Liver (tissue), 8 donors: ENCODE measurements at regions not wholly inside any gene's neighbourhood (a gene's known extent, or its start where the extent isn't known, plus 50 kb on each side); places are given as distances from the start of the nearest gene placed in this dataset.

ENCODE experiments used
- DNase-seq: peaks from one replicate; pipeline ENCODE4 v3.0.0-alpha.2; 2017; ENCODE audit warnings: low spot score
- H3K27ac ChIP-seq, 2 donors: one replicate each; pipeline ENCODE4 v1.7.0; 2013; ENCODE audit warnings: inconsistent platforms in 2 of 2, low read length in 2 of 2, control low read depth in 1 of 2, low read depth in 1 of 2, mild to moderate bottlenecking in 1 of 2
- H3K27me3 ChIP-seq, 4 donors: one replicate each; pipeline versions ENCODE4 v1.6.1 to v1.7.0; 2013; ENCODE audit warnings: low read length in 3 of 4, inconsistent platforms in 1 of 4, mild to moderate bottlenecking in 1 of 4, moderate library complexity in 1 of 4; ENCODE audit not compliant: control insufficient read depth in 4 of 4, insufficient read depth in 4 of 4
- H3K36me3 ChIP-seq, 4 donors: one replicate each; pipeline versions ENCODE4 v1.6.1 to v1.7.0; 2013; ENCODE audit warnings: low read length in 3 of 4, mild to moderate bottlenecking in 3 of 4, low read depth in 1 of 4, moderate library complexity in 1 of 4; ENCODE audit not compliant: control insufficient read depth in 4 of 4, insufficient read depth in 3 of 4
- H3K4me1 ChIP-seq, 4 donors: one replicate each; pipeline versions ENCODE4 v1.6.1 to v1.7.0; 2013; ENCODE audit warnings: low read length in 3 of 4, mild to moderate bottlenecking in 3 of 4, moderate library complexity in 1 of 4; ENCODE audit not compliant: control insufficient read depth in 4 of 4, insufficient read depth in 4 of 4
- H3K4me3 ChIP-seq, 3 donors: one replicate each; pipeline versions ENCODE4 v1.6.1 to v1.7.0; 2013; ENCODE audit warnings: low read length in 3 of 3, control low read depth in 1 of 3, low read depth in 1 of 3, mild to moderate bottlenecking in 1 of 3
- H3K9ac ChIP-seq, 2 donors: one replicate each; pipeline ENCODE4 v1.7.0; 2013; ENCODE audit warnings: low read length in 2 of 2, mild to moderate bottlenecking in 2 of 2, moderate library complexity in 2 of 2, control low read depth in 1 of 2, low read depth in 1 of 2
- H3K9me3 ChIP-seq, 4 donors: one replicate each; pipeline versions ENCODE4 v1.6.1 to v1.7.0; 2013; ENCODE audit warnings: low read length in 3 of 4; ENCODE audit not compliant: control insufficient read depth in 4 of 4
- EGR1 ChIP-seq, 2 donors: IDR thresholded peaks; 2 replicates each; pipeline ENCODE4 v1.6.1; 2016 to 2018; ENCODE audit warnings: antibody characterized with exemption in 2 of 2, low read depth in 2 of 2
- FOXA1 ChIP-seq: IDR thresholded peaks from 2 replicates; pipeline ENCODE4 v1.6.1; 2016; ENCODE audit warnings: antibody characterized with exemption
- GABPA ChIP-seq, 2 donors: IDR thresholded peaks in 1 of 2; conservative IDR thresholded peaks in 1 of 2; 2 replicates each; pipeline ENCODE4 v1.6.1; 2016; ENCODE audit warnings: antibody characterized with exemption in 2 of 2, mild to moderate bottlenecking in 1 of 2, moderate library complexity in 1 of 2
- HNF4A ChIP-seq, 2 donors: conservative IDR thresholded peaks; 2 replicates each; pipeline ENCODE4 v1.6.1; 2016; ENCODE audit warnings: antibody characterized with exemption in 2 of 2, mild to moderate bottlenecking in 2 of 2
- HNF4G ChIP-seq: IDR thresholded peaks from 2 replicates; pipeline ENCODE4 v1.6.1; 2016; ENCODE audit warnings: antibody characterized with exemption
- RAD21 ChIP-seq, 2 donors: IDR thresholded peaks; 2 replicates each; pipeline ENCODE4 v1.6.1; 2016; ENCODE audit warnings: antibody characterized with exemption in 2 of 2, mild to moderate bottlenecking in 2 of 2
- RXRA ChIP-seq, 2 donors: IDR thresholded peaks; 2 replicates each; pipeline ENCODE4 v1.6.1; 2017 to 2018; ENCODE audit warnings: antibody characterized with exemption in 2 of 2, mild to moderate bottlenecking in 1 of 2
- SP1 ChIP-seq: IDR thresholded peaks from 2 replicates; pipeline ENCODE4 v1.6.1; 2018; ENCODE audit warnings: antibody characterized with exemption, mild to moderate bottlenecking
- TAF1 ChIP-seq: conservative IDR thresholded peaks from 2 replicates; pipeline ENCODE4 v1.6.1; 2016; ENCODE audit warnings: antibody characterized with exemption, mild to moderate bottlenecking
- YY1 ChIP-seq: IDR thresholded peaks from 2 replicates; pipeline ENCODE4 v1.6.1; 2016; ENCODE audit warnings: antibody characterized with exemption, mild to moderate bottlenecking
- WGBS: extraction: QIAGEN DNeasy Blood & Tissue Kit; methylation state at CpG from one replicate; pipeline ENCODE4 v1.1.7; 2013; 5-methylcytosine and 5-hydroxymethylcytosine counted together
- TF ChIP-seq, protein P1 (sequence below): fragments of 150-350 bp; IDR thresholded peaks from 2 replicates; pipeline ENCODE4 v1.5.1; 2017; ENCODE audit warnings: improper control_type of control experiment, low read depth, low read length; ENCODE audit not compliant: missing input control
- TF ChIP-seq, protein P2 (sequence below): IDR thresholded peaks from 2 replicates; pipeline ENCODE4 v1.6.1; 2016; ENCODE audit warnings: antibody characterized with exemption
- TF ChIP-seq, protein P3 (sequence below): IDR thresholded peaks from 2 replicates; pipeline ENCODE4 v1.6.1; 2016; ENCODE audit warnings: antibody characterized with exemption
- TF ChIP-seq, protein P4 (sequence below): IDR thresholded peaks from 2 replicates; pipeline ENCODE4 v1.6.1; 2016; ENCODE audit warnings: antibody characterized with exemption, mild to moderate bottlenecking
- donor health status: healthy.
- donor health status: healthy.
- donor health status: healthy.
- donor health status: healthy.
- donor health status: healthy.

DNA sequence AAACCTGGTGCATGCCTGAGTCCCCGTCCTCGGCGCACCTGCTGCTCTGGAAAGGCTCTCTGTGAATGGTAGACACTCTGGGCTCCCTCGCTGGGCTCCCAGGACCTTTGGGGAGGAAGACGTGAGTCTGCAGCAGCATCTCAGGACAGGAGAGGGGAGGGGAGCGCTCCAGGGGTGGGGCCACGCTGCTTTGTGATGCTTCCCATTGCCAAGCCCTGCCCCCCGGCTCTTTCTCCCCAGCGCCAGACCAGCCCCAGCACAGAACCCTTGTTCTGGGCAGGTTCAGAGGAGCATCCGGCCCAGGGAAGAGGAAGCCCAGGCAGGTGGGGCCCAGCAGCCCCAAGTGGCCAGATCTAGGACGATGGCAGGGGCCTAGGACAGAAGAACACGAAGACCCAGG lies 111.2 kb downstream of the BRD1 start:
- Histone ChIP-seq H3K4me1 (no peaks in the 10 kb centered on the region), H3K9ac (no peak overlapping the region), H3K9me3 (peaks cover 0 to 2% (median 0%) of the 10 kb centered on the region in 4 donors), H3K27me3 (no peaks in the 10 kb centered on the region), H3K4me3 (no peak overlapping the region), H3K36me3 (no peaks in the 10 kb centered on the region), H3K27ac (no peak overlapping the region)
- 56% methylated on average over 12 of the region's 12 CpGs for WGBS
- TF ChIP-seq, protein P1, sequence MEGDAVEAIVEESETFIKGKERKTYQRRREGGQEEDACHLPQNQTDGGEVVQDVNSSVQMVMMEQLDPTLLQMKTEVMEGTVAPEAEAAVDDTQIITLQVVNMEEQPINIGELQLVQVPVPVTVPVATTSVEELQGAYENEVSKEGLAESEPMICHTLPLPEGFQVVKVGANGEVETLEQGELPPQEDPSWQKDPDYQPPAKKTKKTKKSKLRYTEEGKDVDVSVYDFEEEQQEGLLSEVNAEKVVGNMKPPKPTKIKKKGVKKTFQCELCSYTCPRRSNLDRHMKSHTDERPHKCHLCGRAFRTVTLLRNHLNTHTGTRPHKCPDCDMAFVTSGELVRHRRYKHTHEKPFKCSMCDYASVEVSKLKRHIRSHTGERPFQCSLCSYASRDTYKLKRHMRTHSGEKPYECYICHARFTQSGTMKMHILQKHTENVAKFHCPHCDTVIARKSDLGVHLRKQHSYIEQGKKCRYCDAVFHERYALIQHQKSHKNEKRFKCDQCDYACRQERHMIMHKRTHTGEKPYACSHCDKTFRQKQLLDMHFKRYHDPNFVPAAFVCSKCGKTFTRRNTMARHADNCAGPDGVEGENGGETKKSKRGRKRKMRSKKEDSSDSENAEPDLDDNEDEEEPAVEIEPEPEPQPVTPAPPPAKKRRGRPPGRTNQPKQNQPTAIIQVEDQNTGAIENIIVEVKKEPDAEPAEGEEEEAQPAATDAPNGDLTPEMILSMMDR, result no peak
- TF ChIP-seq SP1 (no peak), RAD21 (IDR thresholded peaks at IDR 0.05) (no peak), HNF4A (conservative IDR thresholded peaks at IDR 0.05) (no peak), TAF1 (no peak), GABPA (IDR thresholded peaks at IDR 0.05 in 1 of 2, conservative IDR thresholded peaks at IDR 0.05 in 1 of 2) (no peak), EGR1 (IDR thresholded peaks at IDR 0.05; ENCODE audit: low read depth in 2 of 2) (no peak)
- TF ChIP-seq, protein P2, sequence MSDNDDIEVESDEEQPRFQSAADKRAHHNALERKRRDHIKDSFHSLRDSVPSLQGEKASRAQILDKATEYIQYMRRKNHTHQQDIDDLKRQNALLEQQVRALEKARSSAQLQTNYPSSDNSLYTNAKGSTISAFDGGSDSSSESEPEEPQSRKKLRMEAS, result no peak
- TF ChIP-seq, protein P3, sequence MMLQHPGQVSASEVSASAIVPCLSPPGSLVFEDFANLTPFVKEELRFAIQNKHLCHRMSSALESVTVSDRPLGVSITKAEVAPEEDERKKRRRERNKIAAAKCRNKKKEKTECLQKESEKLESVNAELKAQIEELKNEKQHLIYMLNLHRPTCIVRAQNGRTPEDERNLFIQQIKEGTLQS, result no peak
- DNase-seq, result no peak

DNA sequence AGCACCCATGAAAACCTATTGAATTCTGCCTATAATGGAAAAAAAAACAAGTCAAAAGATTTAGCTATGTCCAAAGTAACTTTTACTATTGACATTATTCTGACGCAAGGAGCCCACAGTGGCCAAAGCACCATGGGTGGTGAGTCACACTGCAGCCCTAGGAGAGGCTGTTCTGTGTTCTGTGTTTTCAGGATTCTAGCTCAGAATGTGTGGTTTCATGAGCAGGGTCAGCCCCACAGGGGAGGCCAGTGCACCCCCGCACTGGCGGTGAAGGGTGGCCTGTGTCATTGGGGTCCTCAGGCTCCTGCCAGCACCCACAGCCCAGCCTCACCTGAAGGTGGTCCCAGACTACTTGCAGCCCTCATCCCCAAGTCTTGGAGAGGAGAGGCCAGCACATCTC lies 112.2 kb downstream of the BRD1 start:
- TF ChIP-seq GABPA (IDR thresholded peaks at IDR 0.05 in 1 of 2, conservative IDR thresholded peaks at IDR 0.05 in 1 of 2) (no peak), YY1 (no peak), RXRA (IDR thresholded peaks at IDR 0.05) (no peak), RAD21 (IDR thresholded peaks at IDR 0.05) (no peak), FOXA1 (no peak), HNF4G (no peak), EGR1 (IDR thresholded peaks at IDR 0.05; ENCODE audit: low read depth in 2 of 2) (no peak)
- TF ChIP-seq, protein P4, sequence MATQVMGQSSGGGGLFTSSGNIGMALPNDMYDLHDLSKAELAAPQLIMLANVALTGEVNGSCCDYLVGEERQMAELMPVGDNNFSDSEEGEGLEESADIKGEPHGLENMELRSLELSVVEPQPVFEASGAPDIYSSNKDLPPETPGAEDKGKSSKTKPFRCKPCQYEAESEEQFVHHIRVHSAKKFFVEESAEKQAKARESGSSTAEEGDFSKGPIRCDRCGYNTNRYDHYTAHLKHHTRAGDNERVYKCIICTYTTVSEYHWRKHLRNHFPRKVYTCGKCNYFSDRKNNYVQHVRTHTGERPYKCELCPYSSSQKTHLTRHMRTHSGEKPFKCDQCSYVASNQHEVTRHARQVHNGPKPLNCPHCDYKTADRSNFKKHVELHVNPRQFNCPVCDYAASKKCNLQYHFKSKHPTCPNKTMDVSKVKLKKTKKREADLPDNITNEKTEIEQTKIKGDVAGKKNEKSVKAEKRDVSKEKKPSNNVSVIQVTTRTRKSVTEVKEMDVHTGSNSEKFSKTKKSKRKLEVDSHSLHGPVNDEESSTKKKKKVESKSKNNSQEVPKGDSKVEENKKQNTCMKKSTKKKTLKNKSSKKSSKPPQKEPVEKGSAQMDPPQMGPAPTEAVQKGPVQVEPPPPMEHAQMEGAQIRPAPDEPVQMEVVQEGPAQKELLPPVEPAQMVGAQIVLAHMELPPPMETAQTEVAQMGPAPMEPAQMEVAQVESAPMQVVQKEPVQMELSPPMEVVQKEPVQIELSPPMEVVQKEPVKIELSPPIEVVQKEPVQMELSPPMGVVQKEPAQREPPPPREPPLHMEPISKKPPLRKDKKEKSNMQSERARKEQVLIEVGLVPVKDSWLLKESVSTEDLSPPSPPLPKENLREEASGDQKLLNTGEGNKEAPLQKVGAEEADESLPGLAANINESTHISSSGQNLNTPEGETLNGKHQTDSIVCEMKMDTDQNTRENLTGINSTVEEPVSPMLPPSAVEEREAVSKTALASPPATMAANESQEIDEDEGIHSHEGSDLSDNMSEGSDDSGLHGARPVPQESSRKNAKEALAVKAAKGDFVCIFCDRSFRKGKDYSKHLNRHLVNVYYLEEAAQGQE, result no peak
- TF ChIP-seq, protein P1, result no peak
- TF ChIP-seq, protein P2, result no peak
- no peak for DNase-seq
- H3K9ac ChIP-seq, result no peak overlapping the region
- H3K27me3 ChIP-seq, result no peaks in the 10 kb centered on the region
- no peaks in the 10 kb centered on the region for H3K36me3 ChIP-seq
- H3K4me3 ChIP-seq, result no peak overlapping the region
- no peak overlapping the region for H3K27ac ChIP-seq
- 71% methylated on average over 3 of the region's 3 CpGs for WGBS
- peaks cover 0 to 2% (median 0%) of the 10 kb centered on the region in 4 donors for H3K9me3 ChIP-seq
- H3K4me1 ChIP-seq, result no peaks in the 10 kb centered on the region
